Activated naive CD8-positive, alpha-beta T cell treated with anti-CD3 and anti-CD28 coated beads for 36 hours (primary cell): ENCODE measurements at regions not wholly inside any gene's neighbourhood (a gene's known extent, or its start where the extent isn't known, plus 50 kb on each side); places are given as distances from the start of the nearest gene placed in this dataset.
"Not testable (repeated sequence)": the region's sequence is repeated elsewhere in the genome, so short reads cannot be mapped to it uniquely, and the experiment has no call there.

ENCODE experiments used
- DNase-seq: peaks from one replicate; pipeline ENCODE4 v3.0.0; 2021
- H3K27ac Mint-ChIP-seq: one replicate; pipeline ENCODE4 v1.8.0; 2022; ENCODE audit warnings: mild to moderate bottlenecking, moderate library complexity, mixed read lengths
- H3K27me3 Mint-ChIP-seq: one replicate; pipeline ENCODE4 v1.8.0; 2022; ENCODE audit warnings: mild to moderate bottlenecking, mixed read lengths
- H3K36me3 Mint-ChIP-seq: one replicate; pipeline ENCODE4 v1.8.0; 2021; ENCODE audit warnings: mild to moderate bottlenecking, mixed read lengths
- H3K4me1 Mint-ChIP-seq: one replicate; pipeline ENCODE4 v1.8.0; 2021; ENCODE audit warnings: mixed read lengths
- H3K4me3 Mint-ChIP-seq: one replicate; pipeline ENCODE4 v1.8.0; 2022; ENCODE audit warnings: mild to moderate bottlenecking, moderate library complexity, mixed read lengths
- H3K9me3 Mint-ChIP-seq: one replicate; pipeline ENCODE4 v1.8.0; 2022; ENCODE audit warnings: mixed read lengths

DNA sequence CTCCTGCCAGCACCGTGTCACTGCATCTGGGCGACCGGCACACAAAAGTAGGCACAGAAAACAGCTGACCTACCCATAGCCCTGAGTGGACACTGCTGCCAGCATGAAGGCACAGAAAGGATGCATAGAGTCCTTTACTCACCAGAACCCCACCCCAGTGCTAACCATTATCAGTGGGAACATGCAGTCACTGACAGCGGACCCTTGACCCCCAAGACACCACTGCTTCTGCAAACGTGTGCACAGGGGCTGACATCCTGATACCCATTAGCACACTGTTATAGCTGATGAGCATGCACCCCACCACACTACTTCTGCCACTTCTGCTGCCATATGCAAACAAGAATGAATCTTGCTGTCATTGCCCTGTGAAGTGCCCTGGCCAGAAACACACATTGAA, 953.0 kb upstream of the NCAM2 start:
- Mint-ChIP-seq H3K4me3 (no peak overlapping the region), H3K4me1 (no peaks in the 10 kb centered on the region), H3K27me3 (no peaks in the 10 kb centered on the region), H3K9me3 (peaks cover 6% of the 10 kb centered on the region), H3K36me3 (no peaks in the 10 kb centered on the region), H3K27ac (no peak overlapping the region)
- no peak for DNase-seq

DNA sequence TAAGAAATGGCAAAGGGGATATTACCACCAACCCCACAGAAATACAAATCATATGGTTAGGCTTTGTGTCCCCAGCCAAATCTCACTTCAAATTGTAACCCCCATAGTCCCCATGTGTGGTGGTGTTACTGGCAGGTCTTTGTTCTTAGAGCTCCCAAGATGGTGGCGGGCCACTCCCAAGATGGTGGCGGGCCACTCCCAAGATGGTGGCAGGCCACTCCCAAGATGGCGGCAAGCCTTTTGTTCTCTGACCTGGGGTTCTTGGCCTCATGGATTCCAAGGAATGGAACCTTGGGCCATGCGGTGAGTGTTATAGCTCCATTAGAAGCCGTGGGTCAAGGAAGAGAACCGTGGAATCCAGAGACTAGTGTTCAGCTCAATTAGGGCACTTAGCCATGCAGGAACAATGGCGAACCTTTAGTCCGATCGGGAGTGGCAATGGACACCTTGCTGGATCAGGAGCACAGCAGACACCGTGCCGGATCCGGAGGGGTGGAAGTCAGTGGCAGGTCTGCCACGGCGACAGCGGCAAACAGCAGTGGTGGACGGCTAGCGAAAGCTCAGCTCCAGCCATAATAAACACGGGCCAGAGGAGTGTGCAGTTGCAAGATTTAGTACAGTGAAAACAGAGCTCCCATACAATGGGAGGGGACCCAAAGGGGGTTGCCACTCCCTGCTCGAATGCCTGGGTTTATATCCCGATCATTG, 949.9 kb upstream of the NCAM2 start:
- not testable (repeated sequence) for H3K4me1 Mint-ChIP-seq, H3K9me3 Mint-ChIP-seq, DNase-seq, H3K36me3 Mint-ChIP-seq, H3K4me3 Mint-ChIP-seq, H3K27me3 Mint-ChIP-seq, H3K27ac Mint-ChIP-seq

DNA sequence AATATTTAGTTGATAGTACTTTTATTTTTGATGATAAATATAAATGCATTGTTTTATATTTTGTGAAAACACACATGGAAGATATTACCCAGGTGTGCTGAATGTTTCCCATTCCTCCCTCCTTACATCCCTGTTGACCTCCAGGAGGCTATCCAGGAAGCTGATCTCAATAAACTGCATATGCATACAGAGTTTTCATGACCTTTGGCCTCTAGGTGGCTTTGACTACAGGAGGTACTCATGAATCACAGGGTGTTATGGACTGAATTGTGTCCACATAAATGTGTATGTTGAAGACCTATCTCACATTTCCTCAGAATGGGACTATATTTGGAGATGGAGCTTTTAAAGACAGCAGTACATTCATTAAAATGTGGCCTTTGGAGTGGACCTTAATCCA, 914.9 kb upstream of the NCAM2 start:
- Mint-ChIP-seq H3K9me3 (peaks cover 2% of the 10 kb centered on the region), H3K27ac (no peak overlapping the region), H3K36me3 (no peaks in the 10 kb centered on the region), H3K4me3 (no peak overlapping the region), H3K27me3 (no peaks in the 10 kb centered on the region), H3K4me1 (no peaks in the 10 kb centered on the region)
- DNase-seq: no peak

DNA sequence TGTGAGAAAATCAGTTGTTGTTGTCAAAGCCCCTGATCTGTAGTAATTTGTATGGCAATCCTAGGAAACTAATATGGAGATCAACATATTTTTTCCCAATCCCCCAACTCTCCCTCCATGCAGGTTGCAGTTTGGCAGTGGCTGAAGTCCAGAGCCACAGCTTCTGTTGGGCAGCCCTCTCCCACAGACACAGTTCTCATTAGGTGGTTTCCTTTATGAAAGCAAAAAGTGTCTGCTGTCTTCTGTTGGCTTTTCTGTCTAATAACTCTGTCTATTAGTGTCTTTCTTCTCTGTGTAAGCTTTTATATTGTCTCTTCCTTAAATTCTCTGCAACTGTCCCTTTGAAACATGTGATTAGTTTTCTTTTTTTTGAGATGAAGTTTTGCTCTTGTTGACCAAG, 914.3 kb upstream of the NCAM2 start:
- Mint-ChIP-seq H3K27ac (no peak overlapping the region), H3K36me3 (no peaks in the 10 kb centered on the region), H3K27me3 (no peaks in the 10 kb centered on the region), H3K4me3 (no peak overlapping the region), H3K4me1 (no peaks in the 10 kb centered on the region), H3K9me3 (peaks cover 2% of the 10 kb centered on the region)
- DNase-seq: no peak

DNA sequence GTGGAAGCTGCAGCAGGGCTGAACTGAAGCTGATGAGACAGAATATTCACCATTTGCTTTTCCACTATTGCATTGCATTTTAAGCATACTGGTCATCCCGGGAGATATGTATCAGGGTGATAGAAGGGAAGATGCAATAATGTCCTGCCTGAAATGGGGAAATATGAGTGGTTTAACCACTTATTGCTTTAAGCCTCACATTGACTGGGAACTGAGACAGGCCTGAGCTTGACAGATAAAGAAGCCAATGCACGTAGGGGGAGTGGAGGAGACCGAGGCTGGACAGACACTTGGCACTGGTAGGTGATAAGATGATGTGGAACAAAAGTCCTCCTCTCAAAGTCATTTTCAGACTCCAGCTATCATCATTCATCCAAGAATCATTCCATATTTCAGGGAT, 911.7 kb upstream of the NCAM2 start:
- no peaks in the 10 kb centered on the region for H3K36me3 Mint-ChIP-seq
- H3K27me3 Mint-ChIP-seq: no peaks in the 10 kb centered on the region
- H3K27ac Mint-ChIP-seq: no peak overlapping the region
- H3K4me1 Mint-ChIP-seq: no peaks in the 10 kb centered on the region
- peaks cover 4% of the 10 kb centered on the region for H3K9me3 Mint-ChIP-seq
- H3K4me3 Mint-ChIP-seq: no peak overlapping the region
- DNase-seq: no peak

DNA sequence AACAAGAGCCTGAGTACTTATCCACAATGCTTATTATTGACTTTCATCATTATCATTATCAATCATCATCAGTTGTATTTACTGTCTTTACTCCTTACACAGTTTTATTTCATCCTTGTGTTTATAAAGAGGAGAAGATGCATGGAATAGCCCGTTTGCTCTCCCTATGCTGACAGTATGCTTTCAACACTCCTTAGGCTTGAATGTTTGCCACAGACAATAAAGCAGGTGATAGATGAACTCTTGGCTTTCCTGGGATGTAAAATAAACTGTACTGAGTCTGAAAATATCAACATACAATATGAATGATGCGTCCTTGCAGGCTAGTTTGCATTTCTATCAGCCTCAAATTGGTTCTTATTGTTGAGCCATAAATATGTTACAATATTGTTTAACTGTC, 891.8 kb upstream of the NCAM2 start:
- no peaks in the 10 kb centered on the region for H3K36me3 Mint-ChIP-seq
- no peak for DNase-seq
- H3K4me1 Mint-ChIP-seq: no peaks in the 10 kb centered on the region
- no peaks in the 10 kb centered on the region for H3K27me3 Mint-ChIP-seq
- H3K9me3 Mint-ChIP-seq: peaks cover 3% of the 10 kb centered on the region
- H3K4me3 Mint-ChIP-seq: no peak overlapping the region
- no peak overlapping the region for H3K27ac Mint-ChIP-seq

DNA sequence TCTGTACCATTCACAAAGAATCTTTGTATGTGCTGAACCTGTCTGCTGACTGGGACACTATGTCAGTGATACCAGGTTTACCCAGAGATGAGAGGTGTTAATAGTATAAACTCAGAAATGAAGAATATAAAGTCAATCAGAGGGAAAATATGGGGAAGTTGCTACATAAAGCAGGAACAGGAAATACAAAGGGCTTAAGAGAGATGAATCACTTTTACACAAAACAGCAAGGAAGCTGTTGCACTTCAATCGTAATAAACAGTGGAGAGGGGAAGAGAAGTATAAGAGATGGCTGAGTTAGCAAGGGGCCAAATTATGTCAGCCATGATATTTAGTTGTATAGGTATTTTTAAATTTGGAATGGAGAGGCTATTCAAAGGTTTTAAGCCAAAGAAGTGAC, 890.2 kb upstream of the NCAM2 start:
- no peak for DNase-seq
- H3K27ac Mint-ChIP-seq: no peak overlapping the region
- H3K36me3 Mint-ChIP-seq: no peaks in the 10 kb centered on the region
- no peaks in the 10 kb centered on the region for H3K4me1 Mint-ChIP-seq
- no peaks in the 10 kb centered on the region for H3K27me3 Mint-ChIP-seq
- peaks cover 3% of the 10 kb centered on the region for H3K9me3 Mint-ChIP-seq
- H3K4me3 Mint-ChIP-seq: no peak overlapping the region

DNA sequence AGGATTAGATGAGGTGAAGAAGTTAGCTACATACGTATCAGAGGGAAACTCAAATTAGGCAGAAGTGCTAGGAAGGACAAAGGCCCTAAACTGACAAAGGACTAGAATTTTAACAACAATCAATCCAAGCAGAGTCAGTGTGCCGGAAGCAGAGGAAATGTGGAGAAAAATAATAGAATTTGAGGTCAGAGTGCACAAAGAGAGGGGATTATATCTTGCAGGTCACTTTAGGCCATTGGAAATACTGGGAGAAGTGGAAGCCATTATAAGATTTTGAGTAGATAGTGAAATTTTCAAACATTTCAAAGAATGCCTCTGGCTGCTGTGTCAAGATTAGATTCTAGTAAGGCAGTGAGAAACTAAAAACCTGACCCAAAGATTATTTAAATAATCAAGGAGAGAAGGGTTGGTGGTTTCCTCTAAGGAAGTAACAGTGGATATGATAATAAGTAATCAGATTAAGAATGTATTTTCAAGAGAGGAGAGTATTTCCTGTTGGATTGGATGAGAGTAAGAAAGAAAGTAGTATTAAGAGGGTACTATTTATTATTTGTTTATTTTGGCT, 889.2 kb upstream of the NCAM2 start:
- no peak for DNase-seq
- H3K4me1 Mint-ChIP-seq: no peaks in the 10 kb centered on the region
- H3K9me3 Mint-ChIP-seq: peaks cover 3% of the 10 kb centered on the region
- H3K27ac Mint-ChIP-seq: no peak overlapping the region
- H3K4me3 Mint-ChIP-seq: no peak overlapping the region
- H3K27me3 Mint-ChIP-seq: no peaks in the 10 kb centered on the region
- H3K36me3 Mint-ChIP-seq: no peaks in the 10 kb centered on the region

DNA sequence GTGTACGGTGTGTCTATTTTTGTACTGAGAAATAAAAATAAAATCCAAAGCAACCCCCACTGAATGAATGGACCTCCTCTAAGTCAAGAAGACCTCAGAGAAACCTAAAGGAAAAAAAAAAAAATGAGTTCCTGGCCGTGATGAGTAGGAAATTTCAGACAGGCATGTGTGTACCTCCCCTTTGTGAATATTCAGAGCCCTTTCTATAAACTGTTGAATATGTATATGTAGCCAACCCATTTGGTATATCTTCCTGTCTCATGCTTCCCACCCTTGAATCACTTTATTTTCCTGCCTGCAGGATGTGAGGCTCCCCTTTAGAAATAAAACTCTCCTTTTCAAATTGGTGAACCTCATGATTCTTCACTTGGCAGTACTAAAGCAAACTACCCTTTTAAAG, 887.8 kb upstream of the NCAM2 start:
- DNase-seq: no peak
- Mint-ChIP-seq H3K27me3 (no peaks in the 10 kb centered on the region), H3K27ac (no peak overlapping the region), H3K4me1 (no peaks in the 10 kb centered on the region), H3K36me3 (no peaks in the 10 kb centered on the region), H3K4me3 (no peak overlapping the region), H3K9me3 (peaks cover 3% of the 10 kb centered on the region)

DNA sequence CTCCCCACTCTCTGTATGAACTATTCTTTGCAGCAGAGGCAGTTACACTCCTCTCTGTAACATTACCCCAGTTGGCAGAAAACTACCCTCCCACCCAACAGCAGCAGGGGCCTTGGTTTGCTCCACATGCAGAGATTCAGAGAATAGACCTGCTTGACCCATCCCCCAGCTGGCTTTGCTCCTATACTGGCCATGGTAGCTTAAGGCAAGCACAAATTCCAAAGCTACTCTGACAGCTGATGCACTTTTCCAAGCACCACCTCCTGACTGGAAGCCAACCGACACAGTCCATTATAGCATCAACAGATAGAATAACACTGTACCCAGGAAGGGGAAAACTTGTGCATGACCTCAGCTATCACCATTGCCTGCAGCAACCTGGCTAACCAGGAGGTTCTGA, 846.5 kb upstream of the NCAM2 start:
- H3K27me3 Mint-ChIP-seq: no peaks in the 10 kb centered on the region

DNA sequence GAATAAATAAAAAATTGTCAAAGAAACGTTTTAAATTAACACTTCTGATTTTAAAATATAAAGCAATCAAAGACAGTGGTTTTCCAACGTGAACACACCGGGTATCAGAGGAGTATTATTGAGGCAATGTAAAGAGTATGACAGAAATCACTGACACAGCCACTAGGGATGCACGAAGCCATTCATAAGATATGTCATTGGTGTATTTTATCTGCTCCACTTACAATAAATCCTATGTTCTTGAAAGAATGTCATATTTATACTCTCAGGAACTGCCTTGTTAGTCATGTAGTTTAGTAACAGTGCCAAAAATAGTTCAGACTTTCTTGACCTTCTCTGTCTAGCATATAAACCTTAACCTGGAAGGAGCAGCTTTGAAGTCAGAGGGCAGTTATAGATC, 835.0 kb upstream of the NCAM2 start:
- Mint-ChIP-seq H3K9me3 (peaks cover 8% of the 10 kb centered on the region), H3K4me1 (no peaks in the 10 kb centered on the region), H3K36me3 (no peaks in the 10 kb centered on the region), H3K27ac (no peak overlapping the region), H3K27me3 (no peaks in the 10 kb centered on the region), H3K4me3 (no peak overlapping the region)
- DNase-seq: no peak

More for the DNA sequence above, 846.5 kb upstream of the NCAM2 start:
- Mint-ChIP-seq H3K27ac (no peak overlapping the region), H3K4me3 (no peak overlapping the region), H3K4me1 (no peaks in the 10 kb centered on the region), H3K36me3 (no peaks in the 10 kb centered on the region), H3K9me3 (peaks cover 12% of the 10 kb centered on the region)
- DNase-seq: no peak

DNA sequence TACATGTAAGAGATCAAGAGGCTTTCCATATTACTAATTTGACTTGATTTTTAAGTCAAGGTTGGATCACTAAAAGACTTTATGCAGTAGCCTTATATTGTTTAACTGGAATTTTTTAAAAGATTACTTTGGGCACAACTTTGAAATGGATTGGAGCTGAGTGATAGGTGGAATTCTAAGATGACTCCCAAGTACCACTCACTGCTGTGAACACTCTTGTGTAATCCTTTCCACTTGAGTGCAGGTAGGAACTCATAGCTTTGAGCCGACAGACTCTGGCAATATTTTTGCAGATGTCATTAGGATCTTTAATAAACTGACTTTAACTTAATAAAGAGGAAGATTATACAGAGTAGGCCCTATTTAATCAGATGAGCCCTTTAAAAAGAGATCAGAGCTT, 831.1 kb upstream of the NCAM2 start:
- Mint-ChIP-seq H3K4me1 (no peaks in the 10 kb centered on the region), H3K4me3 (no peak overlapping the region), H3K27me3 (no peaks in the 10 kb centered on the region), H3K27ac (no peak overlapping the region), H3K36me3 (no peaks in the 10 kb centered on the region), H3K9me3 (peaks cover under 1% of the 10 kb centered on the region)
- no peak for DNase-seq

DNA sequence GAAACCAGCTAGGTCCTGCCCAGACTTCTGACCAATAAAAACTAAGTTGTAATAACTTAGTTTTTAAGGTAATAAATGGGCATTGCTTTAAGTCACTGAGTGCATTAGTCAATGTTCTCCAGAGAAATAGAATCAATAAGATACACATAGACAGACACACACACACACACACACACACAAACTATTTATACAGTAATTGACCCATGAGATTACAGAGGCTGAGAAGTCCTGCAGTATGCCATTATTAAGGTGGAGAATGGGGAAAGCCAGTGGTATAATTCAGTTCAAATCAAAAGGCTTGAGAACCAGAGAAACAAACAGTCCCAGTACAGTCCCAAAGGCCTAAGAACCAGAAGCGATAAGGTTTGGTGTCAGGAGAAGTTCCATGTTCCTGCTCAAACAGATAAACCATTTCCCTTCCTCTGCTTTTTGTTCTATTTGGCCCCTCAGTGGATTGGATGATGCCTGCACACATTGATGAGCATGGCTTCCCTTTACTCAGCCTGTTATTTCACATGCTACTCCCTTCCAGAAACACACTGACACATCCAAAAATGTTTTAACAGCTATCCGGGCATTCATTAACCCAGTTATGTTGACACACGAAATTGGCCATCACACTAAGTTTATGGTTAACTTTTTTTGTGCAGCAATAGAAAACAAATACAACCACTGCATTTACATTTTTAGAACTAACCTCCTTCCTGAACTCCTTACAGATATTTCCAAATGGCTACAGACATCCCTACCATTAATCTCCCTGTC, 828.2 kb upstream of the NCAM2 start:
- no peak for DNase-seq
- no peaks in the 10 kb centered on the region for H3K27me3 Mint-ChIP-seq
- H3K4me1 Mint-ChIP-seq: no peaks in the 10 kb centered on the region
- no peaks in the 10 kb centered on the region for H3K36me3 Mint-ChIP-seq
- H3K9me3 Mint-ChIP-seq: peaks cover 5% of the 10 kb centered on the region
- H3K4me3 Mint-ChIP-seq: no peak overlapping the region
- H3K27ac Mint-ChIP-seq: no peak overlapping the region

DNA sequence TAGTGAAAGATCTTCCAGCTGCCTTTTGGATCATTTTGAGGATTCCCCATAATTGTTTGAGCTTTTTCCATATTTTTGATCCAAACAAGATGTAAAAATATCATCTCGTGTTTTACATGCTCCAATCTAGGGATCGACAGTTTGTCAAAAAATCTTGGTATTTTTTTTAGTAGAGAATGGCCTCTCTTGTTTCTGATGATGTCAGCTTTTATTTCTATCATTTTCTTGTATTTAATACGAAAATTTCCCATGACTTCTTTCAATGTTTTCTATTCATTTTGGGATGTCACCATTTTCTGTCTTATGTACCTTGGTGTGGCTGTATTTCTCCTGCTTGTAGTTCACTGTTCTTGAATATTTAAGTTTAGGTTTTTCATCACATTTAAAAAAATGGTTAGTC, 812.0 kb upstream of the NCAM2 start:
- H3K9me3 Mint-ChIP-seq: peaks cover 14% of the 10 kb centered on the region
- no peak overlapping the region for H3K27ac Mint-ChIP-seq
- H3K27me3 Mint-ChIP-seq: no peaks in the 10 kb centered on the region
- H3K4me3 Mint-ChIP-seq: no peak overlapping the region
- no peaks in the 10 kb centered on the region for H3K4me1 Mint-ChIP-seq
- no peak for DNase-seq
- H3K36me3 Mint-ChIP-seq: no peaks in the 10 kb centered on the region

DNA sequence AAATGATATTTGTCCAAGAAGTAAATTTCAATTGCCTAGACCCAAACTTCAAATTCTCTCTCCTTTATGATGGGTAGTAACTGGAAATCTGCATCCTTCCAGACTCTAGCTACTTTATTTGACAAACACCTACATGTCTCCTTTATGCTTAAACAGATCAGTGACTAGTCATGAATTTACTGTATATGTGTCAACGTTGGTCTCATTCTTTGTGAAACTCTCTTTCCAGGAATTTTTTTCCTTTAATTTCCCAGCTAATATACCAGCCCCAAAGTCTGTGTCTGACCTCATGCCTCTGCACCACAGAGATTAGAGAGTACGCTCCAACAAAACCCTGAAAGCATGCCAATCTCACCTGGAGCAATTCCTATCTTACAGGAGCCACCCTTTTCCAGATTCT, 811.2 kb upstream of the NCAM2 start:
- H3K4me3 Mint-ChIP-seq: no peak overlapping the region
- no peaks in the 10 kb centered on the region for H3K4me1 Mint-ChIP-seq
- H3K27me3 Mint-ChIP-seq: no peaks in the 10 kb centered on the region
- no peak for DNase-seq
- H3K36me3 Mint-ChIP-seq: no peaks in the 10 kb centered on the region
- peaks cover 14% of the 10 kb centered on the region for H3K9me3 Mint-ChIP-seq
- H3K27ac Mint-ChIP-seq: no peak overlapping the region

DNA sequence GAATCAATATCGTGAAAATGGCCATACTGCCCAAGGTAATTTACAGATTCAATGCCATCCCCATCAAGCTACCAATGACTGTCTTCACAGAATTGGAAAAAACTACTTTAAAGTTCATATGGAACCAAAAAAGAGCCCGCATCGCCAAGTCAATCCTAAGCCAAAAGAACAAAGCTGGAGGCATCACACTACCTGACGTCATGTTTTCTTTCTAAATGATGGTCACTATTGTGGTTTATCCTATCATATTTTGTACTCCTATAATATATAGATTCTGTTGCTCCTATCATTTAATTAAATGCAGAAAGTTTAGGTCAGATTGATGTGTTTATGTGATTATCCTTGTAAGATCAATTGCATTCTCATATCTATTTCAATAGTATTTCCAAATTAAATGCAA, 796.9 kb upstream of the NCAM2 start:
- not testable (repeated sequence) for DNase-seq, H3K27me3 Mint-ChIP-seq, H3K27ac Mint-ChIP-seq, H3K4me1 Mint-ChIP-seq, H3K36me3 Mint-ChIP-seq, H3K9me3 Mint-ChIP-seq, H3K4me3 Mint-ChIP-seq
